GM12878 (cell line): ENCODE measurements at regions not wholly inside any gene's neighbourhood (a gene's known extent, or its start where the extent isn't known, plus 50 kb on each side); places are given as distances from the start of the nearest gene placed in this dataset.

ENCODE experiments used
- ATF3 ChIP-seq: IDR thresholded peaks from 2 replicates; pipeline ENCODE4 v1.6.1; 2011; ENCODE audit warnings: low read depth, mild to moderate bottlenecking, low read length, moderate library complexity, borderline replicate concordance; ENCODE audit errors: extremely low read depth
- BCL11A ChIP-seq: IDR thresholded peaks from 2 replicates; pipeline ENCODE4 v1.6.1; 2011; ENCODE audit warnings: low read depth, low read length
- FOS ChIP-seq: IDR thresholded peaks from 3 replicates; pipeline ENCODE4 v1.6.1; 2011; ENCODE audit warnings: borderline replicate concordance; ENCODE audit not compliant: insufficient read length; ENCODE audit errors: extremely low read depth
- JUND ChIP-seq: IDR thresholded peaks from 2 replicates; pipeline ENCODE4 v1.6.1; 2012; ENCODE audit warnings: low read depth, mild to moderate bottlenecking, low read length, improper control_type of control experiment, moderate library complexity
- MAX ChIP-seq: IDR thresholded peaks from 2 replicates; pipeline ENCODE4 v1.6.1; 2012; ENCODE audit warnings: low read depth, low read length, improper control_type of control experiment
- MYC ChIP-seq: IDR thresholded peaks from 2 replicates; pipeline ENCODE4 v1.6.1; 2011; ENCODE audit warnings: mild to moderate bottlenecking, low read length, moderate library complexity, inconsistent platforms; ENCODE audit not compliant: insufficient read depth, insufficient replicate concordance, insufficient read length, severe bottlenecking
- POLR2A ChIP-seq: IDR thresholded peaks from 2 replicates; pipeline ENCODE4 v1.6.1; 2011; ENCODE audit warnings: low read depth, mild to moderate bottlenecking, low read length
- SMAD1 ChIP-seq: fragments of 450-650 bp; IDR thresholded peaks from 2 replicates; pipeline ENCODE4 v1.6.1; 2018; ENCODE audit warnings: mild to moderate bottlenecking, low read depth; ENCODE audit not compliant: partially characterized antibody
- TF ChIP-seq, protein P1 (sequence below), 3 experiments: IDR thresholded peaks in 2 of 3; conservative IDR thresholded peaks in 1 of 3; 2 replicates each; pipeline ENCODE4 v1.5.1; 2011; ENCODE audit warnings: low read depth in 3 of 3, low read length in 3 of 3, mild to moderate bottlenecking in 3 of 3, control low read depth in 2 of 3, moderate library complexity in 2 of 3, inconsistent platforms in 1 of 3, mixed read lengths in 1 of 3; ENCODE audit not compliant: control insufficient read depth in 2 of 3, insufficient read depth in 1 of 3; ENCODE audit errors: extremely low read depth in 1 of 3

DNA sequence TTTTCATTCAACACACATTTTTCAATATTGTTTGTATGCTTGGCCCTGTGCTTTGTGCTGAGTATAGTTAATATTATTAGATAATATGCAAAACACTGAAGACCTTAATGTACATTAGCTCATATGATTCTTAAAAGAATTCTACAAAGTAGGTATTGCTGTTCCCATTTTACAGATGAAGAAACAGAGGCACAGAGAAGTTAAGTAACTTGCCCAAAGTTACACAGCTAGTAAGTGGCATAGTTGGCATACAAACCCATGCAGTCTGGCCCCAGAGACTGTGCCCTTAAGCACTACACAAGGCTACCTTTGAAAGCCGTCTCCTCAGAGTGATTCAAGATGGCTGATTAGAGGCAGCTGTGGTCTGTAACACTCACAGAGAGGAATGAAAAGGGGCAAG, 293.4 kb upstream of the F9 start:
- TF ChIP-seq JUND (no peak), POLR2A (no peak), MAX (no peak), SMAD1 (no peak), BCL11A (no peak), MYC (no peak), ATF3 (no peak), FOS (no peak)
- TF ChIP-seq, protein P1, sequence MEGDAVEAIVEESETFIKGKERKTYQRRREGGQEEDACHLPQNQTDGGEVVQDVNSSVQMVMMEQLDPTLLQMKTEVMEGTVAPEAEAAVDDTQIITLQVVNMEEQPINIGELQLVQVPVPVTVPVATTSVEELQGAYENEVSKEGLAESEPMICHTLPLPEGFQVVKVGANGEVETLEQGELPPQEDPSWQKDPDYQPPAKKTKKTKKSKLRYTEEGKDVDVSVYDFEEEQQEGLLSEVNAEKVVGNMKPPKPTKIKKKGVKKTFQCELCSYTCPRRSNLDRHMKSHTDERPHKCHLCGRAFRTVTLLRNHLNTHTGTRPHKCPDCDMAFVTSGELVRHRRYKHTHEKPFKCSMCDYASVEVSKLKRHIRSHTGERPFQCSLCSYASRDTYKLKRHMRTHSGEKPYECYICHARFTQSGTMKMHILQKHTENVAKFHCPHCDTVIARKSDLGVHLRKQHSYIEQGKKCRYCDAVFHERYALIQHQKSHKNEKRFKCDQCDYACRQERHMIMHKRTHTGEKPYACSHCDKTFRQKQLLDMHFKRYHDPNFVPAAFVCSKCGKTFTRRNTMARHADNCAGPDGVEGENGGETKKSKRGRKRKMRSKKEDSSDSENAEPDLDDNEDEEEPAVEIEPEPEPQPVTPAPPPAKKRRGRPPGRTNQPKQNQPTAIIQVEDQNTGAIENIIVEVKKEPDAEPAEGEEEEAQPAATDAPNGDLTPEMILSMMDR (IDR thresholded peaks at IDR 0.05 in 2 of 3, conservative IDR thresholded peaks at IDR 0.05 in 1 of 3; ENCODE audit: control insufficient read depth in 2 of 3, extremely low read depth in 1 of 3, insufficient read depth in 1 of 3, low read depth in 3 of 3, low read length in 3 of 3): no peak
